ENCODE measurements at regions not wholly inside any gene's neighbourhood (a gene's known extent, or its start where the extent isn't known, plus 50 kb on each side); places are given as distances from the start of the nearest gene placed in this dataset.

DNA sequence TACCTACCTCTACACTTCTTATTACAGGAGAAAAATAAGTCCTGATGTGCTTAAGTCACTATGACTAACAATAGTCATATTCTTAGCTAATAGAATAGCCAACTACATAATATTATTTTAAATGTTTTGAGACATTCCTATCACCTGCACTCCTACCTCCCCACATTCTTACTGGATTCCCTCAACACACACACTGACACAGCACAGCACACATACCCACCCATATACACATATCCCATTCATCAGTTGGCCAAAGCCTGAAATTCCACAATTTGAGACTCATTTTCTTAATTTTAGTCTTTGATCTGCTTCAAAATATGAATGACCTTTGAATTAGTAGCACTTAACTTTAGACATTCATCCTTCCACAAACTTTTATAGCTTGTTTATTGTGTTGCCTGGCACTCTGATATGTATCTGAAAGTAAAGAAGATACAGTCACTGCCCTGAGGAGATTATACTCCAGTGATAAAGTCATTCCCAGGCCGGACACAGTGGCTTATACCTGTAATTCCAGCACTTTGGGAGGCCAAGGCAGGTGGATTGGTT, 168.3 kb upstream of the RASA1 start:
- Histone ChIP-seq H3K27me3 (no peaks in the 10 kb centered on the region), H3K27ac (no peak overlapping the region), H3K4me3 (no peak overlapping the region), H3K4me1 (no peaks in the 10 kb centered on the region), H3K36me3 (no peaks in the 10 kb centered on the region), H3K9me3 (replicated peaks) (no peaks in the 10 kb centered on the region)
- no peak for DNase-seq

GRCh38 chr5:87099968-87100367, 167.7 kb upstream of the RASA1 start:
- DNase-seq: no peak
- Histone ChIP-seq H3K27ac (no peak overlapping the region), H3K4me3 (no peak overlapping the region), H3K27me3 (no peaks in the 10 kb centered on the region), H3K9me3 (replicated peaks) (no peaks in the 10 kb centered on the region), H3K36me3 (no peaks in the 10 kb centered on the region), H3K4me1 (no peaks in the 10 kb centered on the region)

DNA sequence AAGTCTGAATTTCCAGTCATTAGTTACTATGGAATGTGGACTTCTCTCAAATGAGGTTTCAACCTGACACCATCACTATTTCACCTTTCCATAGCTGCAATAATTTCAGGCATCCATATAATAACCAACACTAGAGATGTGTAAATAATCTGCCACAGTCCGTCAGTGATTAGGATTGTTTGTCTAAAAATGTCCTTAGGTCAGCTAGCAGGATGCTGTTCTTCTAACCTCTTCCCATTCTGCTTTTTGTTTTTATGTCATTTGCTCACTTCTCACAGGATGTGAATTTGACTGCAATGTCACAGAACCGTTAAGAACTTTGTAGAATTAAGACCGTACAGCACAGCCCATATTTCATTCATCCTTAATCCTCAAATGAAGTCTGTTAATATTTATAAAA, 166.4 kb upstream of the RASA1 start:
- DNase-seq: no peak
- Histone ChIP-seq H3K4me1 (no peaks in the 10 kb centered on the region), H3K27me3 (no peaks in the 10 kb centered on the region), H3K4me3 (no peak overlapping the region), H3K9me3 (replicated peaks) (no peaks in the 10 kb centered on the region), H3K36me3 (no peaks in the 10 kb centered on the region), H3K27ac (no peak overlapping the region)

DNA sequence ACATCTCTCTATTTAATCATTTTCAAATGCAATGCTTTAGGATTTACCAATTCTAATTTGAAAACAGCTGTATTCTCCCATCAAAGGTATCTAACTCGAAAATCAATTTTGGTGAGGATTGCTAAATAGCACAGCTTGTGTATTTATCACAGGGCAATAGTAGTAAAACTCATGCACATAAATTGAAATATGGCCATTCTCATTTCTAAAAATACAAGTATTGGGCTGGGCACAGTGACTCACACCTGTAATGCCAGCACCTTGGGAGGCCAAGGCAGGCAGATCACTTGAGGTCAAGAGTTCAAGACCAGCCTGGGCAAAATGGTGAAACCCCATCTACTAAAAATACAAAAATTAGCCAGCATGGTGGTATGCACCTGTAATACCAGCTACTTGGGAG, 164.8 kb upstream of the RASA1 start:
- no peaks in the 10 kb centered on the region for H3K27me3 ChIP-seq
- H3K4me3 ChIP-seq: no peak overlapping the region
- DNase-seq: no peak
- no peaks in the 10 kb centered on the region for H3K9me3 ChIP-seq (replicated peaks)
- H3K27ac ChIP-seq: no peak overlapping the region
- H3K4me1 ChIP-seq: no peaks in the 10 kb centered on the region
- no peaks in the 10 kb centered on the region for H3K36me3 ChIP-seq

DNA sequence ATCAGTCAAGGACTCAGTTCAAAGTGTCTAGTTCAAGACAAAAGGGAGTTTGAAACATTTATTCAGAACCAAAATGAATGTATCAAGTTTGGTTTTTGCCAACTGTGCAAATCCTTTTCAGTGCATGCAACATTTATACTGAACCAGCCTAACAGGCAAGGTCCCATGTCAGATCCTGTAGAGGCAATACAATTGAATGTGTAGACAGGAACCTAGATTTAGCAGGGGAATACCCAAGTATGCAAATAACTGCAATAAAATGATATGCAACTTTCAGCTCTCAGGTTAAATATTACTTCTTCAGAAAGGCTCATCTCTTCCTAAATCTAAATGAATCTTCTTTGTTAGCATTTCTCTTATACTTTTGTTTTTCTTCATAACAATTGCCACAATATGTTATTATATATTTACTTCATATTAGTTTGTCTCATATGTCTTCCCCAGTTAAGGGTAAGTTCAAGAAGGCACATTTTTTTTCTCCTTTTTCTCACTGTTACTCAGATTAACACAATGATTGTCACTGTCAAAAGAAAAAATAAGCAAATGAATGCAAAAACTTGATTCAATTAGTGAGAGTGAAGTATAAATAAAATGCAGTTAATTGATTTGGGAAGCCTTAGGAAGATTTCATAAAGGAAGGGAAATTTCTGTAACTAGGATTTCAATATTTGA, 163.9 kb upstream of the RASA1 start:
- DNase-seq: no peak

DNA sequence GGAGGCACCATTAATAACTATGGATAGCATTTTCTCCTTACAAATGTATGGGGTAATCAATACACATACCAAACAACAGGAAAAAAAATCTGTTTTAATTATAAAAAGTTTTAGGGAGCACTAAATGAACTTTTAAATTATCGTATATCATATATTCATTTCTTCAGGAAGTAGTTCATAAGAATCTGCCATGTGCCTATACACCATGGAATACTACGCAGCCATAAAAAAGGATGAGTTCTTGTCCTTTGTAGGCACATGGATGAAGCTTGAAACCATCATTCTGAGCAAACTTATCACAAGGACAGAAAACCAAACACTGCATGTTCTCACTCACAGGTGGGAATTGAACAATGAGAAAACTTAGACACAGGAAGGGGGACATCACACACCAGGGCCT, 162.1 kb upstream of the RASA1 start:
- H3K27ac ChIP-seq: no peak overlapping the region
- no peak for DNase-seq
- H3K9me3 ChIP-seq (replicated peaks): no peaks in the 10 kb centered on the region
- no peaks in the 10 kb centered on the region for H3K27me3 ChIP-seq
- H3K4me1 ChIP-seq: no peaks in the 10 kb centered on the region
- H3K4me3 ChIP-seq: no peak overlapping the region
- H3K36me3 ChIP-seq: no peaks in the 10 kb centered on the region

More for the DNA sequence above, 163.9 kb upstream of the RASA1 start:
- H3K27ac ChIP-seq: no peak overlapping the region
- H3K36me3 ChIP-seq: no peaks in the 10 kb centered on the region
- no peaks in the 10 kb centered on the region for H3K27me3 ChIP-seq
- no peak overlapping the region for H3K4me3 ChIP-seq
- H3K9me3 ChIP-seq (replicated peaks): no peaks in the 10 kb centered on the region
- H3K4me1 ChIP-seq: no peaks in the 10 kb centered on the region

GRCh38 chr5:87109746-87110145, 157.9 kb upstream of the RASA1 start:
- Histone ChIP-seq H3K4me1 (peaks cover 17% of the 10 kb centered on the region), H3K9me3 (replicated peaks) (no peaks in the 10 kb centered on the region), H3K4me3 (no peak overlapping the region), H3K27me3 (no peaks in the 10 kb centered on the region), H3K36me3 (no peaks in the 10 kb centered on the region), H3K27ac (no peak overlapping the region)
- no peak for DNase-seq

DNA sequence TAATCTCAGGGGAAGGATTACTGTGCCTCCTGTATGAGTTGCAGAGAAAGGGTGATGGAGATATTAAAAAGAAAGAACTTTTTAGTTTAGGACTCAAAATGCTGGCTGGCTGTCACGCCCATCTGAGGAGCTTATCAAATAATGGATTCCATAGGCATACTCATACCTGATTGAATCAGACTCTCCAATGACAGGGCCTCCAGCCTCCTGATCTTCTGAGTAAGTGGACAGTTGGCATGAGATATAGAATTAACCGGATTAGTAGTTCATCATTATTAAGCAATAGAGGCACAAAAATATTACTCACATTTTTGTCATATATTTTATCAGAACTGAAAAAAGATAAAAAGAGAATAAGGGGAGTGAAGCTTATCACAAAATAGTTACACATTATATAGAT, 157.0 kb upstream of the RASA1 start:
- Histone ChIP-seq H3K4me3 (no peak overlapping the region), H3K4me1 (peaks cover 18% of the 10 kb centered on the region), H3K27ac (no peak overlapping the region), H3K9me3 (replicated peaks) (no peaks in the 10 kb centered on the region), H3K27me3 (no peaks in the 10 kb centered on the region), H3K36me3 (no peaks in the 10 kb centered on the region)
- DNase-seq: no peak

DNA sequence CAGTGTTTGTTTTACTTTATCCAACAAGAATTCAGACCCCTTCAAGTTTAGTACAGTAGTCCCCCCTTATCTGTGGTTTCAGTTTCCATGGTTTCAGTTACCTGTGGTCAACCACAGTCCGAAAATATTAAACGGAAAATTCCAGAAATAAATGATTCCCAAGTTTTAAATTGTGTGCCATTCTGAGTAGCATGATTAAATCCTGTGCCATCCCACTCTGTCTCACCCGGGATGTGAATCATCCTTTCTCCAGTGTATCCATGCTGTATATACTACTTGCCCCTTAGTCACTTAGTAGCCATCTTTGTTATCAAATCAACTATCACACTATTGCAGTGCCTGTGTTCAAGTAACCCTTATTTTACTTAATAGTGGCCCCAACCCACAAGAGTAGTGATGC, 153.8 kb upstream of the RASA1 start:
- no peak overlapping the region for H3K4me3 ChIP-seq
- peak; percentile 43 to 60 for DNase-seq
- peak overlapping the region; percentile 51 for H3K27ac ChIP-seq
- H3K27me3 ChIP-seq: no peaks in the 10 kb centered on the region
- H3K9me3 ChIP-seq (replicated peaks): no peaks in the 10 kb centered on the region
- H3K4me1 ChIP-seq: peaks cover 18% of the 10 kb centered on the region
- H3K36me3 ChIP-seq: no peaks in the 10 kb centered on the region

- no peak overlapping the region for H3K4me3 ChIP-seq
- H3K27me3 ChIP-seq: no peaks in the 10 kb centered on the region
- DNase-seq: no peak
- no peaks in the 10 kb centered on the region for H3K9me3 ChIP-seq (replicated peaks)
- no peaks in the 10 kb centered on the region for H3K36me3 ChIP-seq
- peaks cover 19% of the 10 kb centered on the region for H3K4me1 ChIP-seq
- peak overlapping the region; percentile 51 for H3K27ac ChIP-seq
These were observed 153.1 kb upstream of the RASA1 start for GRCh38 chr5:87114631-87115030.

- H3K9me3 ChIP-seq (replicated peaks): no peaks in the 10 kb centered on the region
- no peaks in the 10 kb centered on the region for H3K27me3 ChIP-seq
- no peak overlapping the region for H3K4me3 ChIP-seq
- no peak overlapping the region for H3K27ac ChIP-seq
- H3K36me3 ChIP-seq: no peaks in the 10 kb centered on the region
- no peak for DNase-seq
- H3K4me1 ChIP-seq: peaks cover 31% of the 10 kb centered on the region
These were observed 151.8 kb upstream of the RASA1 start for GRCh38 chr5:87115839-87116364.

- H3K4me3 ChIP-seq: no peak overlapping the region
- no peak for DNase-seq
- no peaks in the 10 kb centered on the region for H3K27me3 ChIP-seq
- H3K4me1 ChIP-seq: peaks cover 42% of the 10 kb centered on the region
- no peaks in the 10 kb centered on the region for H3K9me3 ChIP-seq (replicated peaks)
- no peak overlapping the region for H3K27ac ChIP-seq
- no peaks in the 10 kb centered on the region for H3K36me3 ChIP-seq
These were observed 150.7 kb upstream of the RASA1 start for GRCh38 chr5:87116825-87117512.

DNA sequence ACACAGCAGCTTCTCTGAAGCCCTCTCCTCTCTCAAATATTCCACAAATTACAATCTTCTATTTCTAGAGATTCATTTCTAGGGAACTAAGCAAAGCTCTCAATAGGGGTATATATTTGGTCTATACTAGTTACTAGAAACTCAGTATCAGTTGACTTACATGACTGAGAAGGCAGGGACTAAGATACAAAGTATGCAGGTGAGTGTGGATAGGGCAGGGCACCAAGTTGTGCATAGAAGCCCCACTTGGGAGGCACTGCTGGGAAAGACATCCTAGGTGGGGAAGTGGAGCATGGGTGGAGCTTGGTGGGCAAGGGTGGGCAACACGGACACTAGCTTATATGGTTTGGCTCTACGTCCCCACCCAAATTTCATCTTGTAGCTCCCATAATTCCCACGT, 148.1 kb upstream of the RASA1 start:
- Histone ChIP-seq H3K36me3 (no peaks in the 10 kb centered on the region), H3K27ac (peak overlapping the region; percentile 99), H3K4me3 (no peak overlapping the region), H3K27me3 (no peaks in the 10 kb centered on the region), H3K4me1 (peaks cover 46% of the 10 kb centered on the region), H3K9me3 (replicated peaks) (no peaks in the 10 kb centered on the region)
- DNase-seq: no peak

DNA sequence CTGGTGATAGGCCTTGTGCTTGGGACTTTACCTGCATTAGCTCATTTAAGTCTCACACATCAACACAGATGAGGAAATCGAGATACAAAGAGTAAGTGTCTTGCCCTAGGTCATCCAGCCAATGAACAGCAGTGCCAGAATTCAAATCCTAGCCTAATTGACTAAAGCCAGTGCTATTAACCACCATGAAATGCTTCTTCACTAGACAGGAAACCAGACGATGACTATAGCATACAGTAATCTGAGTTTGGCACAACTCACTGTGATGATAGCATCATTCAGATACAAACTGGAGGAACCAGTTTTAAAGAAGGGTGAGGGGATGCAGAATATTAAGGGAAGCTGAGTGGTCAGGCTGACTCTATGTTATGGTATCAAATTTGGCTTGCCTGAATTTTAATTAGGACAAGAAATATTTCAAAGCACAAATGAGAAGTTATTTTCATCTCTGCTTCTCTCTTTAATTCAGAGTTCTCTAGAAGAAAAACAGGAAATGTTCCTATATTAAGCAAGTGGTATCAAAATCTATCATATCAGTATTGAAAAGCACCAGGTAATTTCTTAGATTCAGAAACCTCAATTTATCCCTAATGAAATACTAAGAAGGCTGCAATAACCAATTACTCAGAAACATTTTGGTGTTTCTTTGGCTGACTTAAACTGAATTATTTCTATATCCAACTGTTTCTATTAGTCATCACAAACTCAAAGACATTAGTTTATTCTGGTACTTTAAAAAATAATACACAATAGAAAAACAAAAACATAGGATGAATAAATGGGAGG, 147.0 kb upstream of the RASA1 start:
- Histone ChIP-seq H3K27me3 (no peaks in the 10 kb centered on the region), H3K36me3 (no peaks in the 10 kb centered on the region), H3K4me3 (no peak overlapping the region; the same call in 1 of the 2 replicates), H3K9me3 (replicated peaks) (no peaks in the 10 kb centered on the region), H3K27ac (peak overlapping the region; percentile 99), H3K4me1 (peaks cover 51% of the 10 kb centered on the region)
- peak; percentile 57 to 81 for DNase-seq

Measured in SJCRH30 (cell line).